ENCODE measurements at regions not wholly inside any gene's neighbourhood (a gene's known extent, or its start where the extent isn't known, plus 50 kb on each side); places are given as distances from the start of the nearest gene placed in this dataset.

- no peak overlapping the region for H3K4me2 ChIP-seq (ENCODE audit: insufficient read depth, low read length)
- H3K4me3 ChIP-seq (ENCODE audit: low read depth in 1 of 2, low read length in 2 of 2), result no peak overlapping the region
- H3K36me3 ChIP-seq (ENCODE audit: insufficient read depth, low read length), result no peaks in the 10 kb centered on the region
- H3K9ac ChIP-seq (ENCODE audit: low read depth, low read length), result no peak overlapping the region
- no peak overlapping the region for H2AFZ ChIP-seq (ENCODE audit: low read depth, low read length)
- no peaks in the 10 kb centered on the region for H4K20me1 ChIP-seq (ENCODE audit: insufficient read depth, low read length)
- no peaks in the 10 kb centered on the region for H3K27me3 ChIP-seq (ENCODE audit: insufficient read depth, low read length, poor library complexity)
- H3K27ac ChIP-seq (ENCODE audit: low read length), result no peak overlapping the region
- H3K79me2 ChIP-seq (ENCODE audit: insufficient read depth, low read length), result no peaks in the 10 kb centered on the region
- DNase-seq (no peak), ATAC-seq (ENCODE audit: insufficient read depth, low read depth) (no peak)
- H3K9me3 ChIP-seq (ENCODE audit: insufficient read depth, low read length, severe bottlenecking), result no peaks in the 10 kb centered on the region
- no peaks in the 10 kb centered on the region for H3K4me1 ChIP-seq (ENCODE audit: insufficient read depth, low read length)
- TF ChIP-seq EZH2 (IDR thresholded peaks at IDR 0.05; ENCODE audit: borderline replicate concordance, low read depth, low read length, severe bottlenecking) (no peak), CTCF (IDR thresholded peaks at IDR 0.05; ENCODE audit: borderline replicate concordance, extremely low read depth, low read length, poor library complexity, severe bottlenecking) (no peak)
These were observed 712.3 kb downstream of the METTL15 start for GRCh38 chr11:28820296-28820989.

GRCh38 chr11:28819741-28820140, 711.6 kb downstream of the METTL15 start:
- no peaks in the 10 kb centered on the region for H3K79me2 ChIP-seq (ENCODE audit: insufficient read depth, low read length)
- H4K20me1 ChIP-seq (ENCODE audit: insufficient read depth, low read length), result no peaks in the 10 kb centered on the region
- no peak overlapping the region for H3K9ac ChIP-seq (ENCODE audit: low read depth, low read length)
- no peaks in the 10 kb centered on the region for H3K36me3 ChIP-seq (ENCODE audit: insufficient read depth, low read length)
- H3K4me3 ChIP-seq (ENCODE audit: low read depth in 1 of 2, low read length in 2 of 2), result no peak overlapping the region
- no peak overlapping the region for H3K27ac ChIP-seq (ENCODE audit: low read length)
- no peak for DNase-seq
- no peak for TF ChIP-seq EZH2 (IDR thresholded peaks at IDR 0.05; ENCODE audit: borderline replicate concordance, low read depth, low read length, severe bottlenecking)
- TF ChIP-seq CTCF (IDR thresholded peaks at IDR 0.05; ENCODE audit: borderline replicate concordance, extremely low read depth, low read length, poor library complexity, severe bottlenecking), result no peak
- H3K4me2 ChIP-seq (ENCODE audit: insufficient read depth, low read length), result no peak overlapping the region
- no peaks in the 10 kb centered on the region for H3K27me3 ChIP-seq (ENCODE audit: insufficient read depth, low read length, poor library complexity)
- H3K4me1 ChIP-seq (ENCODE audit: insufficient read depth, low read length), result no peaks in the 10 kb centered on the region
- no peak for ATAC-seq (ENCODE audit: insufficient read depth, low read depth)
- no peak overlapping the region for H2AFZ ChIP-seq (ENCODE audit: low read depth, low read length)
- no peaks in the 10 kb centered on the region for H3K9me3 ChIP-seq (ENCODE audit: insufficient read depth, low read length, severe bottlenecking)

GRCh38 chr11:28815110-28815509, 706.9 kb downstream of the METTL15 start:
- TF ChIP-seq EZH2 (IDR thresholded peaks at IDR 0.05; ENCODE audit: borderline replicate concordance, low read depth, low read length, severe bottlenecking) (no peak), CTCF (IDR thresholded peaks at IDR 0.05; ENCODE audit: borderline replicate concordance, extremely low read depth, low read length, poor library complexity, severe bottlenecking) (no peak)
- Histone ChIP-seq H3K36me3 (ENCODE audit: insufficient read depth, low read length) (no peaks in the 10 kb centered on the region), H4K20me1 (ENCODE audit: insufficient read depth, low read length) (no peaks in the 10 kb centered on the region), H3K4me1 (ENCODE audit: insufficient read depth, low read length) (no peaks in the 10 kb centered on the region), H3K27ac (ENCODE audit: low read length) (no peak overlapping the region), H3K27me3 (ENCODE audit: insufficient read depth, low read length, poor library complexity) (no peaks in the 10 kb centered on the region), H3K9ac (ENCODE audit: low read depth, low read length) (no peak overlapping the region), H3K4me2 (ENCODE audit: insufficient read depth, low read length) (no peak overlapping the region), H3K79me2 (ENCODE audit: insufficient read depth, low read length) (no peaks in the 10 kb centered on the region), H2AFZ (ENCODE audit: low read depth, low read length) (no peak overlapping the region), H3K9me3 (ENCODE audit: insufficient read depth, low read length, severe bottlenecking) (no peaks in the 10 kb centered on the region), H3K4me3 (ENCODE audit: low read depth in 1 of 2, low read length in 2 of 2) (no peak overlapping the region)
- DNase-seq (no peak), ATAC-seq (ENCODE audit: insufficient read depth, low read depth) (no peak)

Data from DND-41 (cell line).